A549 (cell line): ENCODE measurements at regions not wholly inside any gene's neighbourhood (a gene's known extent, or its start where the extent isn't known, plus 50 kb on each side); places are given as distances from the start of the nearest gene placed in this dataset.

Source experiments
- ATOH8 ChIP-seq: fragments of 250-450 bp; sonication (Bioruptor Pico); IDR thresholded peaks from 2 replicates; pipeline ENCODE4 v1.5.0; 2020; ENCODE audit warnings: low read depth, mild to moderate bottlenecking, moderate library complexity
- CHD2 ChIP-seq: fragments of 150-350 bp; IDR thresholded peaks from 2 replicates; pipeline ENCODE4 v1.6.1; 2014; ENCODE audit warnings: low read length; ENCODE audit not compliant: partially characterized antibody
- CTCF ChIP-seq: fragments of >200 bp; sonication (Bioruptor Twin); formaldehyde crosslinking; IDR thresholded peaks from 3 replicates; pipeline ENCODE4 v1.5.1; 2016
- EP300 ChIP-seq, 2 experiments: fragments of >200 bp; sonication (Bioruptor Twin); formaldehyde crosslinking; IDR thresholded peaks; 2 replicates in 1 of 2; 3 replicates in 1 of 2; pipeline ENCODE4 v1.6.1; 2016 to 2017
- MAFK ChIP-seq: fragments of 450-650 bp; IDR thresholded peaks from 2 replicates; pipeline ENCODE4 v1.6.1; 2014; ENCODE audit not compliant: partially characterized antibody
- MAX ChIP-seq: IDR thresholded peaks from 2 replicates; pipeline ENCODE4 v1.6.1; 2012
- MYC ChIP-seq: IDR thresholded peaks from 2 replicates; pipeline ENCODE4 v1.6.1; 2012; ENCODE audit warnings: mild to moderate bottlenecking, inconsistent platforms, low read length, improper control_type of control experiment, borderline replicate concordance
- POLR2A ChIP-seq: IDR thresholded peaks from 2 replicates; pipeline ENCODE4 v1.6.1; 2012; ENCODE audit warnings: mild to moderate bottlenecking, low read length

- TF ChIP-seq CTCF, result no peak
- no peak for TF ChIP-seq ATOH8 (CRISPR knock-in tag)
- no peak for TF ChIP-seq EP300 (IDR thresholded peaks at IDR 0.05)
- TF ChIP-seq CHD2, result no peak
- TF ChIP-seq POLR2A, result no peak
- no peak for TF ChIP-seq MAX
- no peak for TF ChIP-seq MAFK
- no peak for TF ChIP-seq MYC
Measured at GRCh38 chr5:148776261-148776660, 50.1 kb upstream of the ADRB2 start.
